SU-DHL-6 (cell line): ENCODE measurements at regions not wholly inside any gene's neighbourhood (a gene's known extent, or its start where the extent isn't known, plus 50 kb on each side); places are given as distances from the start of the nearest gene placed in this dataset.

ENCODE experiments used
- H2AFZ ChIP-seq: fragments of 200-600 bp; sonication (generic); 2 replicates; pipeline ENCODE4 v1.6.1; 2014; ENCODE audit warnings: low read depth, mild to moderate bottlenecking, moderate library complexity, mixed read lengths, antibody characterized with exemption, low read length; ENCODE audit not compliant: severe bottlenecking
- H3F3A ChIP-seq: fragments of 200-600 bp; shearing (Covaris generic); 2 replicates; pipeline ENCODE4 v1.6.0; 2016; ENCODE audit warnings: antibody characterized with exemption, mild to moderate bottlenecking; ENCODE audit not compliant: insufficient read depth
- H3K27ac ChIP-seq: fragments of 200-600 bp; sonication (generic); 2 replicates; pipeline ENCODE4 v1.5.1; 2016; ENCODE audit warnings: low read depth, mild to moderate bottlenecking, low read length, moderate library complexity, mixed read lengths
- H3K27me3 ChIP-seq: fragments of 200-600 bp; sonication (generic), shearing (Covaris generic); 2 replicates; pipeline ENCODE4 v1.6.0; 2014; ENCODE audit warnings: mild to moderate bottlenecking, low read length
- H3K36me3 ChIP-seq: fragments of 200-600 bp; sonication (generic); 2 replicates; pipeline ENCODE4 v1.6.1; 2014; ENCODE audit warnings: mild to moderate bottlenecking, low read length, mixed read lengths
- H3K4me2 ChIP-seq: fragments of 300-600, 200-600 bp; shearing (Covaris generic), sonication (generic); 2 replicates; pipeline ENCODE4 v1.6.0; 2014; ENCODE audit warnings: low read length, low read depth, mild to moderate bottlenecking; ENCODE audit not compliant: poor library complexity, severe bottlenecking
- H3K4me3 ChIP-seq: fragments of 200-600 bp; sonication (generic); 2 replicates; pipeline ENCODE4 v1.5.1; 2014; ENCODE audit warnings: antibody characterized with exemption, low read length, mild to moderate bottlenecking, mixed read lengths; ENCODE audit not compliant: insufficient read depth, poor library complexity, severe bottlenecking
- H3K79me2 ChIP-seq: fragments of 200-600 bp; sonication (generic); 2 replicates; pipeline ENCODE4 v1.6.1; 2014; ENCODE audit warnings: mild to moderate bottlenecking, low read length, moderate library complexity; ENCODE audit not compliant: insufficient read depth
- H3K9ac ChIP-seq: fragments of 200-600 bp; sonication (generic); 2 replicates; pipeline ENCODE4 v1.7.0; 2014; ENCODE audit warnings: mild to moderate bottlenecking, low read length
- H3K9me2 ChIP-seq: fragments of 200-600 bp; sonication (generic); replicated peaks from 2 replicates; pipeline ENCODE4 v1.6.1; 2014; ENCODE audit warnings: low read length; ENCODE audit not compliant: insufficient read depth
- H3K9me3 ChIP-seq: fragments of 200-600 bp; sonication (generic); 2 replicates; pipeline ENCODE4 v1.6.1; 2014; ENCODE audit warnings: low read length, mixed read lengths; ENCODE audit not compliant: insufficient read depth
- H4K20me1 ChIP-seq: fragments of 200-600 bp; sonication (generic); 2 replicates; pipeline ENCODE4 v1.6.1; 2014; ENCODE audit warnings: low read depth, mild to moderate bottlenecking, antibody characterized with exemption, low read length, moderate library complexity, mixed read lengths
- EZH2phosphoT487 ChIP-seq: fragments of 200-600 bp; sonication (generic), shearing (Covaris generic); conservative IDR thresholded peaks from 2 replicates; pipeline ENCODE4 v1.6.1; 2018; ENCODE audit warnings: mild to moderate bottlenecking, antibody characterized with exemption, low read length, moderate library complexity, mixed read lengths
- TF ChIP-seq, protein P1 (sequence below): fragments of 200-600 bp; sonication (generic); IDR thresholded peaks from one replicate; pipeline ENCODE4 v1.5.1; 2017; ENCODE audit warnings: antibody characterized with exemption, mild to moderate bottlenecking, low read length, moderate library complexity; ENCODE audit not compliant: insufficient read depth, poor library complexity, severe bottlenecking

DNA sequence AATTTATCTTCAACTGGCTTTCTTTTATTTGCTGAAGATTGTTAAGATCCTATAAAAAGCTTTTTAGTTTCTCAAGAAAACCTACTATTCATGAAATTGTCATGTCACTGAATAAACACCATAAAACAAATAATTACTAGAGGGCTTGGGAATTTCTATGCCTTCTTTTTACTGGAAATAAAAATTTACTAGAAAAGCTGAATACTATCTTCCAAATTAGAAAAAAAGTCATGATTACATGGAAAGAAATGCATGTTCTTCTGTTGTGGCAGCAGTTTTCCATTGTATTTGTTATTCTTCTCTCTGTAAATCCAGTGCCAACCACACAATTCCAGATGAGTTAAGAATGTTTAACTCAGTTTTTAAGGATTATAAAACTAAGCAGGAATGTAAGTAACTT is 153.8 kb downstream of the RAP2B start:
- no peaks in the 10 kb centered on the region for H4K20me1 ChIP-seq
- no peaks in the 10 kb centered on the region for H3K36me3 ChIP-seq
- no peak overlapping the region for H3K4me2 ChIP-seq
- H3K27me3 ChIP-seq: no peaks in the 10 kb centered on the region
- H3F3A ChIP-seq: no peaks in the 10 kb centered on the region
- no peak overlapping the region for H3K4me3 ChIP-seq
- no peaks in the 10 kb centered on the region for H3K9me3 ChIP-seq
- H2AFZ ChIP-seq: no peak overlapping the region
- H3K27ac ChIP-seq: no peak overlapping the region
- no peaks in the 10 kb centered on the region for H3K9me2 ChIP-seq
- no peak overlapping the region for H3K9ac ChIP-seq
- H3K79me2 ChIP-seq: no peaks in the 10 kb centered on the region
- TF ChIP-seq EZH2phosphoT487: no peak

DNA sequence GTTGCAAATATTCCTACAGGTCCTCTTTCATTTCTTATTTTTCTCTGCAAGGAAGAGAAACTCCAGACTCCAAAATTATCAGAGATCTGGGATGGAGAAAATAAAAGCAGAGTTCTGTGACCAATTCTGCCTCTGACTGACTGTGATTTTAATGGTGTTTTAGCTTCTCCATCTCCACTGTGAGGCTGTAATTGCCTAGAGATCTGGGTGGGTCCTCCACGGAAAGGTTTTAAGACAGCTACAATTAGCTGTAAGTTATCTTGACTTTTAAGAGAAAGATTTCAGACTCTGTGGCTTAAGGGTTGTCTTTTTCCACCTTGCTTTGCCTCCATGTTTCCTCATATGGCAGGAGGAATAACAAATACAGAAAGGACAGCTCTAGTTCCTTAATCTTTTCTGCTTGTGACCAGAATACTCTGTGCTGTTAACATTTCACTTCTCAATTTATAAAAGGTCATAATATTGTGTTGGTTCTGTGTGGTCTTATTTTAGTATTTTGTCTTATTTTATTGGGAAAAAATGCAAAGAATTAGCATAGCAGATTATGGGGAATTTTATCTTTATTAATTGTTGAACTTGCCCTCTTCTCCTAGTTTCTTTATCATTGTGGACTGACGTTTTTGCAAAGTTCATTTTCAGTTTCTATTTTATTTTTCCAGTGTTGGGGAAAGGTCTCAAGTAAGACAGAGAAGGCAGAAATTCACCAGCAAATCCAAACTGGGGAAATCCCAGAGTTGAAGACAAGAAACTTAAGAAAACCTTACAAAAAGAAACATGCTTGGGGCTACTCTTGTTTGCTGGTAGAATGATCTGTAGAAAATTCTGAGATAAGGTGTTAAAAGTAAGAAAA is 157.9 kb downstream of the RAP2B start:
- Histone ChIP-seq H3K9ac (no peak overlapping the region), H3K36me3 (no peaks in the 10 kb centered on the region), H3F3A (no peaks in the 10 kb centered on the region), H3K4me3 (no peak overlapping the region), H3K9me2 (no peaks in the 10 kb centered on the region), H3K27me3 (no peaks in the 10 kb centered on the region), H2AFZ (no peak overlapping the region), H3K4me2 (no peak overlapping the region), H3K27ac (no peak overlapping the region), H3K79me2 (no peaks in the 10 kb centered on the region), H3K9me3 (no peaks in the 10 kb centered on the region), H4K20me1 (no peaks in the 10 kb centered on the region)
- TF ChIP-seq, protein P1, sequence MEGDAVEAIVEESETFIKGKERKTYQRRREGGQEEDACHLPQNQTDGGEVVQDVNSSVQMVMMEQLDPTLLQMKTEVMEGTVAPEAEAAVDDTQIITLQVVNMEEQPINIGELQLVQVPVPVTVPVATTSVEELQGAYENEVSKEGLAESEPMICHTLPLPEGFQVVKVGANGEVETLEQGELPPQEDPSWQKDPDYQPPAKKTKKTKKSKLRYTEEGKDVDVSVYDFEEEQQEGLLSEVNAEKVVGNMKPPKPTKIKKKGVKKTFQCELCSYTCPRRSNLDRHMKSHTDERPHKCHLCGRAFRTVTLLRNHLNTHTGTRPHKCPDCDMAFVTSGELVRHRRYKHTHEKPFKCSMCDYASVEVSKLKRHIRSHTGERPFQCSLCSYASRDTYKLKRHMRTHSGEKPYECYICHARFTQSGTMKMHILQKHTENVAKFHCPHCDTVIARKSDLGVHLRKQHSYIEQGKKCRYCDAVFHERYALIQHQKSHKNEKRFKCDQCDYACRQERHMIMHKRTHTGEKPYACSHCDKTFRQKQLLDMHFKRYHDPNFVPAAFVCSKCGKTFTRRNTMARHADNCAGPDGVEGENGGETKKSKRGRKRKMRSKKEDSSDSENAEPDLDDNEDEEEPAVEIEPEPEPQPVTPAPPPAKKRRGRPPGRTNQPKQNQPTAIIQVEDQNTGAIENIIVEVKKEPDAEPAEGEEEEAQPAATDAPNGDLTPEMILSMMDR: no peak
- TF ChIP-seq EZH2phosphoT487: no peak

DNA sequence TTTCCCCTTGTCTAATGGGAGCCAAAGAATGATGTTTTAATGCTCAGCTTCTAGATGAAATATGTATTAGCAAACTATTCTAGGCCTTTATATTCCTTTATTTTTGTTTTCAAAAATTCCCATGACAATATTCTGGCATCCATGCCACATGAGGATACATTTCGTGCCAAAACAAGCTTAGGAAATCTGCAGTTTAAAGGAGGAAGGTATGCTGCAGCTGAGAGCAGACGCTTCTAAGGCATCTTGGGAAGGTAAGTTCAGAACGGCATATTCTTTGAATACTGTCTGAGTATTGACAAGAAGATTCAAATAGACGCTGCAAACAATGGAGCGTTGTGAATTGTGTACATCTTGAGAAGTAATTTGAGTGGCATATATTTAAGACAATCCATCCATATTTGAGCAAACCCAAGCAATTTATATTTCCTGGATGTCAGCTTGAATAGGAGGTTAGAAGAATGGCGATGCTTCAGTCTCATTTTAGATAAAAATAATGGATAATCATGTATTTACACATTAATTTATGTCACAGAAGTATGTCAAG is 158.6 kb downstream of the RAP2B start:
- Histone ChIP-seq H3K27me3 (no peaks in the 10 kb centered on the region), H3K79me2 (no peaks in the 10 kb centered on the region), H3K4me3 (no peak overlapping the region), H2AFZ (no peak overlapping the region), H4K20me1 (no peaks in the 10 kb centered on the region), H3K27ac (no peak overlapping the region), H3K9me2 (no peaks in the 10 kb centered on the region), H3K9me3 (no peaks in the 10 kb centered on the region), H3K9ac (no peak overlapping the region), H3K4me2 (no peak overlapping the region), H3K36me3 (no peaks in the 10 kb centered on the region), H3F3A (no peaks in the 10 kb centered on the region)
- TF ChIP-seq, protein P1: no peak
- no peak for TF ChIP-seq EZH2phosphoT487

DNA sequence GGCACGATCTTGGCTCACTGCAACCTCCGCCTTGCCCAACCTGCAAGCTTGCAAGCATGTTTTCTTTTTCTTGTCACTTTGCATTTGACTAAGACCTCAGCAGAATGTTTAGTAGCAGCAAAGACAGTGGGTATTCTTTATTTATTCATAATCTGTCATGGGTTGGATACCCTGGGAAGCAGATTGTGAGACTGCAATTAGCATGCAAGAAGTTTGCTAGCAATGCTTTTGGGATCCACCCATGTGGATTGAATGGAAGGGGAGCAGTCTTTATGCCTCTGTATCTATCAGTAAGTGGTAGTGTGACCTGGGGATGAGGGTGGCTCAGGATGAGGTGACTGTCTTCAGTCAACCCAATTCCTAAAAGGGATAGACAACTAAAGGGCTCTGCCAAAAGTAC is 166.7 kb downstream of the RAP2B start:
- no peaks in the 10 kb centered on the region for H3K36me3 ChIP-seq

More for the DNA sequence above, 166.7 kb downstream of the RAP2B start:
- H3K27ac ChIP-seq: no peak overlapping the region
- no peak overlapping the region for H2AFZ ChIP-seq
- H3K4me2 ChIP-seq: no peak overlapping the region
- H4K20me1 ChIP-seq: no peaks in the 10 kb centered on the region
- H3K9me3 ChIP-seq: no peaks in the 10 kb centered on the region
- H3K4me3 ChIP-seq: no peak overlapping the region
- no peak overlapping the region for H3K9ac ChIP-seq
- no peaks in the 10 kb centered on the region for H3K79me2 ChIP-seq
- H3K9me2 ChIP-seq: no peaks in the 10 kb centered on the region
- H3F3A ChIP-seq: no peaks in the 10 kb centered on the region
- no peaks in the 10 kb centered on the region for H3K27me3 ChIP-seq
- TF ChIP-seq EZH2phosphoT487: no peak
